GM12892 (cell line): ENCODE measurements at regions not wholly inside any gene's neighbourhood (a gene's known extent, or its start where the extent isn't known, plus 50 kb on each side); places are given as distances from the start of the nearest gene placed in this dataset.

Experiments
- POLR2A ChIP-seq: IDR thresholded peaks from 2 replicates; pipeline ENCODE4 v1.6.1; 2011; ENCODE audit warnings: low read depth, low read length, control low read depth
- TAF1 ChIP-seq: IDR thresholded peaks from 2 replicates; pipeline ENCODE4 v1.6.1; 2011; ENCODE audit warnings: low read depth, mild to moderate bottlenecking, control low read depth, low read length, borderline replicate concordance

DNA sequence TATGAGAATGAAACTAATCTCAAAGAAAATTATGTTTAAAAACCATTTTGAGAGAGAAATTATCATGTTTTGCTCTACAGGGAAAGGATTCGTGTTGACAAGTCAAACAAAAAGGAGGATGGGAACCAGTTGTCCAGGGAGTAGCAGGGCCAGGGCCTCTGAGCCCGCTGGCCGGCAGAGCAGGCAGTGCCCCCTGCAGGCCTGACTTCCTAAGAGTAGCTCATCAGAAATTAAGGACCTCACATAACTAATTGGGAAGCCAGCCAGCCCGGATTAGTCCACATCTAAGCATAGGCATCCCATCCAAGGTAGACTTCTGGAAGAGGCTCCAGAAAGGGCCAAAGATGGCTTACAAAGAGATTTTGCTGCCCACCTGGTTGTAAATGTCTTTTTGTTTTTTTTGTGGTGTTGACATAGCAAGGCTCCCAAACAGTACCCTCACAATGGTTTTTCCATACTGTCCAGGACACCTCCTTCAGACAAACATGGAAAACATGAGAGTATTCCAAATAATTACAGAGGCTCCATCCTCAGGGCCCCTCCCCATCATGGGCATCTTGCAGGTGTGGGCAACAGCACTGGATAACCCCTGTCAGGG is 241.2 kb upstream of the TANK start:
- TF ChIP-seq POLR2A (no peak), TAF1 (no peak)
